ENCODE measurements at regions not wholly inside any gene's neighbourhood (a gene's known extent, or its start where the extent isn't known, plus 50 kb on each side); places are given as distances from the start of the nearest gene placed in this dataset.

GRCh38 chr3:117558681-117559080 lies 849.1 kb downstream of the TUSC7 start:
- TF ChIP-seq FOXP2 (optimal IDR thresholded peaks at IDR 0.05; ENCODE audit: borderline replicate concordance, extremely low read depth, extremely low read length, insufficient read depth) (no peak), SIN3A (IDR thresholded peaks at IDR 0.05; ENCODE audit: borderline replicate concordance, insufficient read depth, low read length) (no peak), POLR2AphosphoS5 (IDR thresholded peaks at IDR 0.05; ENCODE audit: low read depth, low read length) (no peak)

- no peak for TF ChIP-seq TAF1 (IDR thresholded peaks at IDR 0.05; ENCODE audit: borderline replicate concordance, insufficient read depth, low read length)
Observed at GRCh38 chr3:117562000-117562399, 852.4 kb downstream of the TUSC7 start.

GRCh38 chr3:117563063-117563462 lies 853.5 kb downstream of the TUSC7 start:
- TF ChIP-seq TAF1 (IDR thresholded peaks at IDR 0.05; ENCODE audit: borderline replicate concordance, insufficient read depth, low read length), result no peak
- TF ChIP-seq, protein P1, sequence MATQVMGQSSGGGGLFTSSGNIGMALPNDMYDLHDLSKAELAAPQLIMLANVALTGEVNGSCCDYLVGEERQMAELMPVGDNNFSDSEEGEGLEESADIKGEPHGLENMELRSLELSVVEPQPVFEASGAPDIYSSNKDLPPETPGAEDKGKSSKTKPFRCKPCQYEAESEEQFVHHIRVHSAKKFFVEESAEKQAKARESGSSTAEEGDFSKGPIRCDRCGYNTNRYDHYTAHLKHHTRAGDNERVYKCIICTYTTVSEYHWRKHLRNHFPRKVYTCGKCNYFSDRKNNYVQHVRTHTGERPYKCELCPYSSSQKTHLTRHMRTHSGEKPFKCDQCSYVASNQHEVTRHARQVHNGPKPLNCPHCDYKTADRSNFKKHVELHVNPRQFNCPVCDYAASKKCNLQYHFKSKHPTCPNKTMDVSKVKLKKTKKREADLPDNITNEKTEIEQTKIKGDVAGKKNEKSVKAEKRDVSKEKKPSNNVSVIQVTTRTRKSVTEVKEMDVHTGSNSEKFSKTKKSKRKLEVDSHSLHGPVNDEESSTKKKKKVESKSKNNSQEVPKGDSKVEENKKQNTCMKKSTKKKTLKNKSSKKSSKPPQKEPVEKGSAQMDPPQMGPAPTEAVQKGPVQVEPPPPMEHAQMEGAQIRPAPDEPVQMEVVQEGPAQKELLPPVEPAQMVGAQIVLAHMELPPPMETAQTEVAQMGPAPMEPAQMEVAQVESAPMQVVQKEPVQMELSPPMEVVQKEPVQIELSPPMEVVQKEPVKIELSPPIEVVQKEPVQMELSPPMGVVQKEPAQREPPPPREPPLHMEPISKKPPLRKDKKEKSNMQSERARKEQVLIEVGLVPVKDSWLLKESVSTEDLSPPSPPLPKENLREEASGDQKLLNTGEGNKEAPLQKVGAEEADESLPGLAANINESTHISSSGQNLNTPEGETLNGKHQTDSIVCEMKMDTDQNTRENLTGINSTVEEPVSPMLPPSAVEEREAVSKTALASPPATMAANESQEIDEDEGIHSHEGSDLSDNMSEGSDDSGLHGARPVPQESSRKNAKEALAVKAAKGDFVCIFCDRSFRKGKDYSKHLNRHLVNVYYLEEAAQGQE (IDR thresholded peaks at IDR 0.05; ENCODE audit: insufficient read depth in 1 of 2, low read depth in 2 of 2, low read length in 2 of 2), result no peak

DNA sequence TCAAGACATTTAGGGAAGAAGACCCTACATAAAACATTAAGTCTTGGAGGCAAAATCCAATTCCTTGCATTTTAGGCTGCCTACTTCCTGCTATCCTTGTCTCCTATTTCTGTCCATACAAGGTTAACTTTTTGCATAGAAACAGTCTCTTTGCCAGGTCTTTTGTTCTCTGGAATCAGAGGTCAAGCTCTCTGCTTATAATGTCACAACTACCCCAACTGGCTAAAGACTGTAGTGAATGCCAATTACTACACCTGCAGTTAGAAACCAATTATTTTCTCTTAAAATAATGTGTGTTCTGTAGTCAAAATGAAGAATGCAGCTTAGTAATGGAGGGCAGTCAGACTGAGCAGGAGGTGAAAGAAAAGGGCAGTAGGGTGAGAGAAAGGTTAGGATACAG lies 856.2 kb downstream of the TUSC7 start:
- TF ChIP-seq POLR2AphosphoS5 (IDR thresholded peaks at IDR 0.05; ENCODE audit: low read depth, low read length), result no peak
- no peak for TF ChIP-seq TAF1 (IDR thresholded peaks at IDR 0.05; ENCODE audit: borderline replicate concordance, insufficient read depth, low read length)

DNA sequence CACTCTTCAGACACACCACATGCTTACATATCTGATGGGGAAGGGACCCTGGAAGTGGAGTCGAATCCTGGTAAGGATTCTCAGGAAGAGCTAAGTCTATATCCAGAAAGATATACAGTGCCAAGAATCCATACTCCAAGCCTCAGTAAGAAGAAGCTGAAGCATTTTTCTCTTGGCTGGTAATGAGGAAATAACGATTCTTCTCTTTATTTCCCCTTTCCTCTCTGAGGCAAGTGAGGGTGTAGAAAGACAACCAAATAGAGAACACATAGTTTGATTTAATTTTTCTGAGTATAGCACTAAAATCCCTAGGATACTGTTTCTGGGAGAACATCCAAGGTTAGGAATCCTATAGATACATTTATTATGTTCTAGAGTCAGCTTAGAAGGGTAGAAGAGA lies 857.3 kb downstream of the TUSC7 start:
- TF ChIP-seq POLR2AphosphoS5 (IDR thresholded peaks at IDR 0.05; ENCODE audit: low read depth, low read length), result no peak
- no peak for TF ChIP-seq SIN3A (IDR thresholded peaks at IDR 0.05; ENCODE audit: borderline replicate concordance, insufficient read depth, low read length)
- no peak for TF ChIP-seq FOXP2 (optimal IDR thresholded peaks at IDR 0.05; ENCODE audit: borderline replicate concordance, extremely low read depth, extremely low read length, insufficient read depth)
- no peak for TF ChIP-seq TAF1 (IDR thresholded peaks at IDR 0.05; ENCODE audit: borderline replicate concordance, insufficient read depth, low read length)
- TF ChIP-seq, protein P1 (IDR thresholded peaks at IDR 0.05; ENCODE audit: insufficient read depth in 1 of 2, low read depth in 2 of 2, low read length in 2 of 2), result no peak

GRCh38 chr3:117567382-117567781 lies 857.8 kb downstream of the TUSC7 start:
- TF ChIP-seq, protein P1 (IDR thresholded peaks at IDR 0.05; ENCODE audit: insufficient read depth in 1 of 2, low read depth in 2 of 2, low read length in 2 of 2), result no peak
- TF ChIP-seq POLR2AphosphoS5 (IDR thresholded peaks at IDR 0.05; ENCODE audit: low read depth, low read length) (no peak), TAF1 (IDR thresholded peaks at IDR 0.05; ENCODE audit: borderline replicate concordance, insufficient read depth, low read length) (no peak), FOXP2 (optimal IDR thresholded peaks at IDR 0.05; ENCODE audit: borderline replicate concordance, extremely low read depth, extremely low read length, insufficient read depth) (no peak)

- no peak for TF ChIP-seq POLR2AphosphoS5 (IDR thresholded peaks at IDR 0.05; ENCODE audit: low read depth, low read length)
- TF ChIP-seq, protein P1 (IDR thresholded peaks at IDR 0.05; ENCODE audit: insufficient read depth in 1 of 2, low read depth in 2 of 2, low read length in 2 of 2), result no peak
- no peak for TF ChIP-seq SIN3A (IDR thresholded peaks at IDR 0.05; ENCODE audit: borderline replicate concordance, insufficient read depth, low read length)
- no peak for TF ChIP-seq TAF1 (IDR thresholded peaks at IDR 0.05; ENCODE audit: borderline replicate concordance, insufficient read depth, low read length)
Observed at GRCh38 chr3:117567906-117568305, 858.3 kb downstream of the TUSC7 start.

Data from PFSK-1 (cell line).